Neural progenitor cell (in vitro differentiated cells): ENCODE measurements at regions not wholly inside any gene's neighbourhood (a gene's known extent, or its start where the extent isn't known, plus 50 kb on each side); places are given as distances from the start of the nearest gene placed in this dataset. TPM values are rescaled to one million over a fixed set of nuclear protein-coding genes. Genes with fewer than 3 reads are reported as not detected.

Experiments used
- DNase-seq: peaks from one replicate; pipeline ENCODE4 v3.0.0-alpha.2; 2016; ENCODE audit warnings: low spot score
- H2AFZ ChIP-seq: fragments of 200-600 bp; sonication (generic); replicated peaks from 2 replicates; pipeline ENCODE4 v1.6.1; 2016; ENCODE audit warnings: antibody characterized with exemption
- H3F3A ChIP-seq: fragments of 200-600 bp; sonication (generic); 2 replicates; pipeline ENCODE4 v1.6.1; 2016; ENCODE audit warnings: antibody characterized with exemption, low read depth
- H3K27ac ChIP-seq: fragments of 200-600 bp; sonication (generic); 2 replicates; pipeline ENCODE4 v1.5.1; 2016; ENCODE audit warnings: mild to moderate bottlenecking
- H3K27me3 ChIP-seq: fragments of 200-600 bp; sonication (generic); 2 replicates; pipeline ENCODE4 v1.6.1; 2016; ENCODE audit warnings: mild to moderate bottlenecking, moderate library complexity
- H3K36me3 ChIP-seq: fragments of 200-600 bp; sonication (generic); 2 replicates; pipeline ENCODE4 v1.5.1; 2016
- H3K4me1 ChIP-seq: fragments of 200-600 bp; sonication (generic); 2 replicates; pipeline ENCODE4 v1.6.1; 2016; ENCODE audit warnings: mixed run types
- H3K4me2 ChIP-seq: fragments of 200-600 bp; sonication (generic); 2 replicates; pipeline ENCODE4 v1.6.1; 2016
- H3K4me3 ChIP-seq: fragments of 200-600 bp; sonication (generic); 2 replicates; pipeline ENCODE4 v1.5.1; 2016
- H3K79me2 ChIP-seq: fragments of 200-600 bp; sonication (generic); 2 replicates; pipeline ENCODE4 v1.6.1; 2016; ENCODE audit warnings: low read depth
- H3K9ac ChIP-seq: fragments of 200-600 bp; sonication (generic); 2 replicates; pipeline ENCODE4 v1.6.1; 2016
- H3K9me3 ChIP-seq: fragments of 200-600 bp; sonication (generic); 2 replicates; pipeline ENCODE4 v1.5.1; 2016; ENCODE audit warnings: low read depth
- H4K20me1 ChIP-seq: fragments of 200-600 bp; sonication (generic); 2 replicates; pipeline ENCODE4 v1.6.1; 2016; ENCODE audit warnings: low read depth
- H3K27ac Mint-ChIP-seq: 3 replicates; pipeline ENCODE4 v1.8.0; 2021; ENCODE audit warnings: mixed read lengths
- H3K27me3 Mint-ChIP-seq: 2 replicates; pipeline ENCODE4 v1.8.0; 2022; ENCODE audit warnings: low read depth, mild to moderate bottlenecking, inconsistent platforms, moderate library complexity, mixed read lengths; ENCODE audit not compliant: insufficient read depth
- H3K36me3 Mint-ChIP-seq: 3 replicates; pipeline ENCODE4 v1.8.0; 2021; ENCODE audit warnings: mixed read lengths
- H3K4me1 Mint-ChIP-seq: 3 replicates; pipeline ENCODE4 v1.8.0; 2021; ENCODE audit warnings: mixed read lengths
- H3K4me3 Mint-ChIP-seq: 3 replicates; pipeline ENCODE4 v1.8.0; 2021; ENCODE audit warnings: mild to moderate bottlenecking, moderate library complexity, mixed read lengths
- H3K9me3 Mint-ChIP-seq: 3 replicates; pipeline ENCODE4 v1.8.0; 2020; ENCODE audit warnings: mixed read lengths
- CTCF ChIP-seq: fragments of 200-600 bp; sonication (generic); IDR thresholded peaks from 2 replicates; pipeline ENCODE4 v1.5.1; 2017; ENCODE audit warnings: antibody characterized with exemption, mild to moderate bottlenecking
- EZH2 ChIP-seq: fragments of 200-600 bp; sonication (generic); IDR thresholded peaks from 2 replicates; pipeline ENCODE4 v1.6.1; 2017; ENCODE audit warnings: antibody characterized with exemption, mild to moderate bottlenecking, moderate library complexity
- EZH2phosphoT487 ChIP-seq: fragments of 200-600 bp; sonication (generic); IDR thresholded peaks from 2 replicates; pipeline ENCODE4 v1.6.1; 2017; ENCODE audit warnings: antibody characterized with exemption
- small RNA-seq: library from RNA; depleted of rRNA; stranded (forward); fragments of <200 nt; gene quantifications from one replicate; pipeline ENCODE3, GENCODE V24; 2015

GRCh38 chr1:117812869-117813511 is 116.4 kb downstream of the GDAP2 start:
- DNase-seq = no peak
- H3K4me2 ChIP-seq = no peak overlapping the region

More at GRCh38 chr1:117812869-117813511, 116.4 kb downstream of the GDAP2 start:
- Histone ChIP-seq H3K9me3 (no peaks in the 10 kb centered on the region), H3K27me3 (no peaks in the 10 kb centered on the region), H3K79me2 (no peaks in the 10 kb centered on the region), H3K4me3 (no peak overlapping the region), H3K36me3 (no peaks in the 10 kb centered on the region), H3K4me1 (no peaks in the 10 kb centered on the region), H3F3A (no peaks in the 10 kb centered on the region), H3K27ac (no peak overlapping the region), H4K20me1 (no peaks in the 10 kb centered on the region), H2AFZ (no peak overlapping the region), H3K9ac (no peak overlapping the region)
- Mint-ChIP-seq H3K36me3 (no peaks in the 10 kb centered on the region), H3K9me3 (no peaks in the 10 kb centered on the region), H3K27me3 (peaks cover 3% of the 10 kb centered on the region), H3K4me1 (peaks cover 4% of the 10 kb centered on the region), H3K4me3 (no peak overlapping the region), H3K27ac (no peak overlapping the region)
- no peak for TF ChIP-seq EZH2
- no peak for TF ChIP-seq EZH2phosphoT487
- TF ChIP-seq CTCF = no peak

Small RNAs in the stretch of these regions (small RNA-seq; reads per million reads assigned to genes)
- gene AL390877.1 (not detected), gene RF00561 (not detected)
